Duodenal mucosa (tissue), 2 donors: ENCODE measurements at regions not wholly inside any gene's neighbourhood (a gene's known extent, or its start where the extent isn't known, plus 50 kb on each side); places are given as distances from the start of the nearest gene placed in this dataset.

ENCODE experiments used
- H3K27ac ChIP-seq: one replicate; pipeline ENCODE4 v1.7.0; 2013; ENCODE audit warnings: low read depth, low read length
- H3K27me3 ChIP-seq, 2 donors: one replicate each; pipeline ENCODE4 v1.7.0; 2013; ENCODE audit warnings: low read length in 2 of 2, control low read depth in 1 of 2; ENCODE audit not compliant: insufficient read depth in 2 of 2, control insufficient read depth in 1 of 2
- H3K36me3 ChIP-seq, 2 donors: one replicate each; pipeline ENCODE4 v1.7.0; 2013; ENCODE audit warnings: low read length in 2 of 2, control low read depth in 1 of 2; ENCODE audit not compliant: insufficient read depth in 2 of 2, control insufficient read depth in 1 of 2
- H3K4me1 ChIP-seq, 2 donors: one replicate each; pipeline ENCODE4 v1.7.0; 2013; ENCODE audit warnings: low read length in 2 of 2, control low read depth in 1 of 2; ENCODE audit not compliant: insufficient read depth in 2 of 2, control insufficient read depth in 1 of 2
- H3K4me3 ChIP-seq, 2 donors: one replicate each; pipeline ENCODE4 v1.7.0; 2013; ENCODE audit warnings: low read length in 2 of 2, low read depth in 1 of 2
- H3K9ac ChIP-seq, 2 donors: one replicate each; pipeline ENCODE4 v1.7.0; 2013; ENCODE audit warnings: low read length in 2 of 2, low read depth in 1 of 2
- H3K9me3 ChIP-seq, 2 donors: one replicate each; pipeline ENCODE4 v1.7.0; 2013; ENCODE audit warnings: low read length in 2 of 2, control low read depth in 1 of 2; ENCODE audit not compliant: control insufficient read depth in 1 of 2

GRCh38 chr1:187445066-187445465 lies 616.3 kb downstream of the PLA2G4A start:
- Histone ChIP-seq H3K36me3 (no peaks in the 10 kb centered on the region), H3K9ac (no peak overlapping the region), H3K27me3 (no peaks in the 10 kb centered on the region), H3K4me1 (no peaks in the 10 kb centered on the region), H3K4me3 (no peak overlapping the region), H3K27ac (no peak overlapping the region), H3K9me3 (no peaks in the 10 kb centered on the region)

- H3K9me3 ChIP-seq = no peaks in the 10 kb centered on the region
- no peaks in the 10 kb centered on the region for H3K27me3 ChIP-seq
- no peak overlapping the region for H3K27ac ChIP-seq
- H3K36me3 ChIP-seq = no peaks in the 10 kb centered on the region
- no peak overlapping the region for H3K9ac ChIP-seq
- no peak overlapping the region for H3K4me3 ChIP-seq
- H3K4me1 ChIP-seq = no peaks in the 10 kb centered on the region
Observed at GRCh38 chr1:187451238-187451637, 622.5 kb downstream of the PLA2G4A start.

GRCh38 chr1:187454010-187454409 lies 625.3 kb downstream of the PLA2G4A start:
- H3K9ac ChIP-seq = no peak overlapping the region
- no peaks in the 10 kb centered on the region for H3K36me3 ChIP-seq
- no peaks in the 10 kb centered on the region for H3K4me1 ChIP-seq
- H3K4me3 ChIP-seq = no peak overlapping the region
- H3K27ac ChIP-seq = no peak overlapping the region
- H3K9me3 ChIP-seq = no peaks in the 10 kb centered on the region
- H3K27me3 ChIP-seq = no peaks in the 10 kb centered on the region

GRCh38 chr1:187456446-187456845 lies 627.7 kb downstream of the PLA2G4A start:
- Histone ChIP-seq H3K4me1 (no peaks in the 10 kb centered on the region), H3K27ac (no peak overlapping the region), H3K9ac (no peak overlapping the region), H3K4me3 (no peak overlapping the region), H3K9me3 (no peaks in the 10 kb centered on the region), H3K27me3 (no peaks in the 10 kb centered on the region), H3K36me3 (no peaks in the 10 kb centered on the region)

GRCh38 chr1:187460093-187460492 lies 631.3 kb downstream of the PLA2G4A start:
- Histone ChIP-seq H3K27ac (no peak overlapping the region), H3K9me3 (peaks cover 0 to 3% of the 10 kb centered on the region in 2 donors), H3K27me3 (no peaks in the 10 kb centered on the region), H3K9ac (no peak overlapping the region), H3K4me1 (no peaks in the 10 kb centered on the region), H3K36me3 (no peaks in the 10 kb centered on the region), H3K4me3 (no peak overlapping the region)

GRCh38 chr1:187464320-187464719 lies 635.6 kb downstream of the PLA2G4A start:
- Histone ChIP-seq H3K27me3 (no peaks in the 10 kb centered on the region), H3K9ac (no peak overlapping the region), H3K36me3 (no peaks in the 10 kb centered on the region), H3K9me3 (peaks cover 0 to 3% of the 10 kb centered on the region in 2 donors), H3K27ac (no peak overlapping the region), H3K4me3 (no peak overlapping the region), H3K4me1 (no peaks in the 10 kb centered on the region)

GRCh38 chr1:187465441-187465840 lies 636.7 kb downstream of the PLA2G4A start:
- H3K36me3 ChIP-seq = no peaks in the 10 kb centered on the region
- no peak overlapping the region for H3K9ac ChIP-seq
- no peaks in the 10 kb centered on the region for H3K27me3 ChIP-seq
- H3K27ac ChIP-seq = no peak overlapping the region
- no peak overlapping the region for H3K4me3 ChIP-seq
- H3K9me3 ChIP-seq = peaks cover 0 to 3% of the 10 kb centered on the region in 2 donors
- H3K4me1 ChIP-seq = no peaks in the 10 kb centered on the region

- H3K27ac ChIP-seq = no peak overlapping the region
- no peak overlapping the region for H3K9ac ChIP-seq
- H3K36me3 ChIP-seq = no peaks in the 10 kb centered on the region
- no peak overlapping the region for H3K4me3 ChIP-seq
- H3K27me3 ChIP-seq = no peaks in the 10 kb centered on the region
- no peaks in the 10 kb centered on the region for H3K4me1 ChIP-seq
- H3K9me3 ChIP-seq = no peaks in the 10 kb centered on the region
Observed at GRCh38 chr1:187469836-187470235, 641.1 kb downstream of the PLA2G4A start.

GRCh38 chr1:187471555-187471954 lies 642.8 kb downstream of the PLA2G4A start:
- H3K9ac ChIP-seq = no peak overlapping the region
- no peaks in the 10 kb centered on the region for H3K36me3 ChIP-seq
- no peaks in the 10 kb centered on the region for H3K4me1 ChIP-seq
- no peak overlapping the region for H3K27ac ChIP-seq
- no peak overlapping the region for H3K4me3 ChIP-seq
- no peaks in the 10 kb centered on the region for H3K27me3 ChIP-seq
- H3K9me3 ChIP-seq = no peaks in the 10 kb centered on the region

- Histone ChIP-seq H3K27me3 (no peaks in the 10 kb centered on the region), H3K4me3 (no peak overlapping the region), H3K9me3 (no peaks in the 10 kb centered on the region), H3K9ac (no peak overlapping the region), H3K27ac (no peak overlapping the region), H3K36me3 (no peaks in the 10 kb centered on the region), H3K4me1 (no peaks in the 10 kb centered on the region)
Observed at GRCh38 chr1:187474336-187474735, 645.6 kb downstream of the PLA2G4A start.

- Histone ChIP-seq H3K27ac (no peak overlapping the region), H3K4me3 (no peak overlapping the region), H3K4me1 (no peaks in the 10 kb centered on the region), H3K27me3 (no peaks in the 10 kb centered on the region), H3K36me3 (no peaks in the 10 kb centered on the region), H3K9ac (no peak overlapping the region), H3K9me3 (no peaks in the 10 kb centered on the region)
Observed at GRCh38 chr1:187476671-187477070, 647.9 kb downstream of the PLA2G4A start.
